ENCODE measurements at regions not wholly inside any gene's neighbourhood (a gene's known extent, or its start where the extent isn't known, plus 50 kb on each side); places are given as distances from the start of the nearest gene placed in this dataset.

- intact Hi-C loops (cut with DNase I) = no loop called here
- H3K4me3 ChIP-seq = no peak overlapping the region
These were observed 79.9 kb downstream of the TAF11L14 start for GRCh38 chr5:17714186-17714585.

GRCh38 chr5:17719592-17719991, 85.3 kb downstream of the TAF11L14 start:
- H3K4me1 ChIP-seq (replicated peaks in 1 of 2) = no peaks in the 10 kb centered on the region
- H3K27ac ChIP-seq = no peak overlapping the region
- DNase-seq = no peak
- H3K27me3 ChIP-seq = no peaks in the 10 kb centered on the region
- WGBS, 4 donors = 88 to 96% (median 93%) methylated on average over 7 to 9 of the region's 9 CpGs
- H3K36me3 ChIP-seq (replicated peaks in 1 of 2) = no peaks in the 10 kb centered on the region
- TF ChIP-seq CTCF (IDR thresholded peaks at IDR 0.05) = no peak
- no peak for TF ChIP-seq POLR2A (IDR thresholded peaks at IDR 0.05)
- no peak overlapping the region for H3K4me3 ChIP-seq
- no peaks in the 10 kb centered on the region for H3K9me3 ChIP-seq (replicated peaks in 1 of 3)
- intact Hi-C loops (cut with DNase I) = no loop called here

More at GRCh38 chr5:17714186-17714585, 79.9 kb downstream of the TAF11L14 start:
- Histone ChIP-seq H3K4me1 (replicated peaks in 1 of 2) (no peaks in the 10 kb centered on the region), H3K36me3 (replicated peaks in 1 of 2) (no peaks in the 10 kb centered on the region), H3K9me3 (replicated peaks in 1 of 3) (no peaks in the 10 kb centered on the region), H3K27me3 (no peaks in the 10 kb centered on the region), H3K27ac (no peak overlapping the region)
- DNase-seq = no peak
- no peak for TF ChIP-seq POLR2A (IDR thresholded peaks at IDR 0.05)
- no peak for TF ChIP-seq CTCF (IDR thresholded peaks at IDR 0.05)
- WGBS, 4 donors = 88 to 93% (median 92%) methylated on average over 4 of the region's 4 CpGs

- no peak for DNase-seq
- H3K9me3 ChIP-seq (replicated peaks in 1 of 3) = no peaks in the 10 kb centered on the region
- H3K36me3 ChIP-seq (replicated peaks in 1 of 2) = no peaks in the 10 kb centered on the region
- H3K4me3 ChIP-seq = no peak overlapping the region
- TF ChIP-seq CTCF (IDR thresholded peaks at IDR 0.05) (no peak), POLR2A (IDR thresholded peaks at IDR 0.05) (no peak)
- H3K4me1 ChIP-seq (replicated peaks in 1 of 2) = no peaks in the 10 kb centered on the region
- H3K27ac ChIP-seq = no peak overlapping the region
- 31 to 38% (median 33%) methylated on average over 5 of the region's 5 CpGs for WGBS, 4 donors
- H3K27me3 ChIP-seq = no peaks in the 10 kb centered on the region
- intact Hi-C loops (cut with DNase I) = no loop called here
These were observed 85.8 kb downstream of the TAF11L14 start for GRCh38 chr5:17720071-17720470.

GRCh38 chr5:17723876-17724275, 89.6 kb downstream of the TAF11L14 start:
- 63 to 79% (median 69%) methylated on average over 5 of the region's 5 CpGs for WGBS, 4 donors
- Histone ChIP-seq H3K27me3 (no peaks in the 10 kb centered on the region), H3K36me3 (replicated peaks in 1 of 2) (no peaks in the 10 kb centered on the region), H3K4me3 (no peak overlapping the region), H3K4me1 (replicated peaks in 1 of 2) (no peaks in the 10 kb centered on the region), H3K27ac (no peak overlapping the region), H3K9me3 (replicated peaks in 1 of 3) (no peaks in the 10 kb centered on the region)
- intact Hi-C loops (cut with DNase I) = no loop called here
- no peak for TF ChIP-seq POLR2A (IDR thresholded peaks at IDR 0.05)
- no peak for TF ChIP-seq CTCF (IDR thresholded peaks at IDR 0.05)
- DNase-seq = no peak

All from adrenal gland (tissue), 9 donors.